ENCODE measurements at regions not wholly inside any gene's neighbourhood (a gene's known extent, or its start where the extent isn't known, plus 50 kb on each side); places are given as distances from the start of the nearest gene placed in this dataset.

GRCh38 chr13:106109391-106109791 lies 426.1 kb downstream of the EFNB2 start:
- no peaks in the 10 kb centered on the region for H3K4me1 ChIP-seq
- TF ChIP-seq POLR2A (IDR thresholded peaks at IDR 0.05), result no peak
- TF ChIP-seq, protein P1, sequence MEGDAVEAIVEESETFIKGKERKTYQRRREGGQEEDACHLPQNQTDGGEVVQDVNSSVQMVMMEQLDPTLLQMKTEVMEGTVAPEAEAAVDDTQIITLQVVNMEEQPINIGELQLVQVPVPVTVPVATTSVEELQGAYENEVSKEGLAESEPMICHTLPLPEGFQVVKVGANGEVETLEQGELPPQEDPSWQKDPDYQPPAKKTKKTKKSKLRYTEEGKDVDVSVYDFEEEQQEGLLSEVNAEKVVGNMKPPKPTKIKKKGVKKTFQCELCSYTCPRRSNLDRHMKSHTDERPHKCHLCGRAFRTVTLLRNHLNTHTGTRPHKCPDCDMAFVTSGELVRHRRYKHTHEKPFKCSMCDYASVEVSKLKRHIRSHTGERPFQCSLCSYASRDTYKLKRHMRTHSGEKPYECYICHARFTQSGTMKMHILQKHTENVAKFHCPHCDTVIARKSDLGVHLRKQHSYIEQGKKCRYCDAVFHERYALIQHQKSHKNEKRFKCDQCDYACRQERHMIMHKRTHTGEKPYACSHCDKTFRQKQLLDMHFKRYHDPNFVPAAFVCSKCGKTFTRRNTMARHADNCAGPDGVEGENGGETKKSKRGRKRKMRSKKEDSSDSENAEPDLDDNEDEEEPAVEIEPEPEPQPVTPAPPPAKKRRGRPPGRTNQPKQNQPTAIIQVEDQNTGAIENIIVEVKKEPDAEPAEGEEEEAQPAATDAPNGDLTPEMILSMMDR (IDR thresholded peaks at IDR 0.05), result no peak
- TF ChIP-seq POLR2AphosphoS5 (IDR thresholded peaks at IDR 0.05), result no peak
- no peak overlapping the region for H3K27ac ChIP-seq
- no peak for DNase-seq (ENCODE audit: low spot score in 2 of 2)
- no peaks in the 10 kb centered on the region for H3K36me3 ChIP-seq
- intact Hi-C loops (cut with DNase I; ENCODE audit: low total_unique reads), result no loop called here
- no peak overlapping the region for H3K4me3 ChIP-seq
- H3K27me3 ChIP-seq, result no peaks in the 10 kb centered on the region
- H3K9me3 ChIP-seq, result no peaks in the 10 kb centered on the region

DNA sequence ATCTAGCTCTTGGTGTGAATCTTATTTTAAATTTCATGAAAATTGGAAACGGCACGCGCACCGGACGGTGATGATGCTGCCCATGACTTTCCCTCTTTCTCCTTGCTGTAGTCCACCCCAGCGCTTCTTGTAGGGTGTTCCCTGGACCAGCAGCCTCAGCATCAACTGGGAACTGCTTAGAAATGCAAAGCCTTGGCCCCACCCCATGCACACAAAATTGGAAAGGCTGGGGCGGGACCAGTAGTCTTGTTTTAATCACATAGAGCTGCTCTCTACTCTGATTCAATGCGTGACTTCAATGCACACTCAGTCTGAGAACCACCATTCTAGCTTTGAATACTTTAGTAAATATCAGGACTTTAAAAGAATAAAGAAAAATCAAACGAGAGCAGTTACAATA lies 427.1 kb downstream of the EFNB2 start:
- Histone ChIP-seq H3K27me3 (no peaks in the 10 kb centered on the region), H3K4me1 (no peaks in the 10 kb centered on the region), H3K27ac (no peak overlapping the region), H3K36me3 (no peaks in the 10 kb centered on the region), H3K9me3 (no peaks in the 10 kb centered on the region), H3K4me3 (no peak overlapping the region)
- intact Hi-C loops (cut with DNase I; ENCODE audit: low total_unique reads), result no loop called here
- DNase-seq (ENCODE audit: low spot score in 2 of 2), result no peak
- TF ChIP-seq POLR2AphosphoS5 (IDR thresholded peaks at IDR 0.05), result no peak
- TF ChIP-seq POLR2A (IDR thresholded peaks at IDR 0.05), result no peak
- TF ChIP-seq, protein P1 (IDR thresholded peaks at IDR 0.05), result no peak

GRCh38 chr13:106107061-106107460 lies 428.4 kb downstream of the EFNB2 start:
- no peaks in the 10 kb centered on the region for H3K4me1 ChIP-seq
- no peak overlapping the region for H3K27ac ChIP-seq
- intact Hi-C loops (cut with DNase I; ENCODE audit: low total_unique reads), result no loop called here
- DNase-seq (ENCODE audit: low spot score in 2 of 2), result no peak
- no peaks in the 10 kb centered on the region for H3K9me3 ChIP-seq
- no peak overlapping the region for H3K4me3 ChIP-seq
- no peaks in the 10 kb centered on the region for H3K27me3 ChIP-seq
- TF ChIP-seq POLR2A (IDR thresholded peaks at IDR 0.05), result no peak
- no peak for TF ChIP-seq POLR2AphosphoS5 (IDR thresholded peaks at IDR 0.05)
- TF ChIP-seq, protein P1 (IDR thresholded peaks at IDR 0.05), result no peak
- no peaks in the 10 kb centered on the region for H3K36me3 ChIP-seq

- TF ChIP-seq POLR2AphosphoS5 (IDR thresholded peaks at IDR 0.05) (no peak), POLR2A (IDR thresholded peaks at IDR 0.05) (no peak)
- TF ChIP-seq, protein P1 (IDR thresholded peaks at IDR 0.05), result no peak
- Histone ChIP-seq H3K4me3 (no peak overlapping the region), H3K27me3 (no peaks in the 10 kb centered on the region), H3K4me1 (no peaks in the 10 kb centered on the region), H3K36me3 (no peaks in the 10 kb centered on the region), H3K27ac (no peak overlapping the region), H3K9me3 (no peaks in the 10 kb centered on the region)
- intact Hi-C loops (cut with DNase I; ENCODE audit: low total_unique reads), result no loop called here
- DNase-seq (ENCODE audit: low spot score in 2 of 2), result no peak
Measured at GRCh38 chr13:106105153-106105552, 430.3 kb downstream of the EFNB2 start.

GRCh38 chr13:106104281-106104901 lies 431.1 kb downstream of the EFNB2 start:
- Histone ChIP-seq H3K36me3 (no peaks in the 10 kb centered on the region), H3K27ac (no peak overlapping the region), H3K27me3 (no peaks in the 10 kb centered on the region), H3K4me1 (no peaks in the 10 kb centered on the region), H3K4me3 (no peak overlapping the region), H3K9me3 (no peaks in the 10 kb centered on the region)
- intact Hi-C loops (cut with DNase I; ENCODE audit: low total_unique reads), result no loop called here
- no peak for DNase-seq (ENCODE audit: low spot score in 2 of 2)
- TF ChIP-seq POLR2A (IDR thresholded peaks at IDR 0.05), result no peak
- no peak for TF ChIP-seq POLR2AphosphoS5 (IDR thresholded peaks at IDR 0.05)
- TF ChIP-seq, protein P1 (IDR thresholded peaks at IDR 0.05), result no peak

Data from breast epithelium (tissue), 4 donors.